Tongue (tissue), 1 donor: ENCODE measurements at regions not wholly inside any gene's neighbourhood (a gene's known extent, or its start where the extent isn't known, plus 50 kb on each side); places are given as distances from the start of the nearest gene placed in this dataset.

Experiments
- DNase-seq: peaks from one replicate; pipeline ENCODE4 v3.0.0-alpha.2; 2015

GRCh38 chr5:103953601-103954382 lies 391.2 kb upstream of the NUDT12 start:
- DNase-seq, result no peak

- no peak for DNase-seq
These were observed 389.2 kb upstream of the NUDT12 start for GRCh38 chr5:103951776-103952175.

GRCh38 chr5:103943230-103943629 lies 380.6 kb upstream of the NUDT12 start:
- peak; percentile 15 for DNase-seq

GRCh38 chr5:103942587-103943186 lies 380.1 kb upstream of the NUDT12 start:
- peak; percentile 25 for DNase-seq

GRCh38 chr5:103941596-103941995 lies 379.0 kb upstream of the NUDT12 start:
- no peak for DNase-seq

- peak; percentile 47 for DNase-seq
These were observed 375.6 kb upstream of the NUDT12 start for GRCh38 chr5:103938146-103938695.

- DNase-seq, result no peak
These were observed 366.9 kb upstream of the NUDT12 start for GRCh38 chr5:103929338-103930013.

GRCh38 chr5:103927739-103928138 lies 365.1 kb upstream of the NUDT12 start:
- no peak for DNase-seq

- no peak for DNase-seq
These were observed 361.1 kb upstream of the NUDT12 start for GRCh38 chr5:103923616-103924168.

GRCh38 chr5:103919506-103919905 lies 356.9 kb upstream of the NUDT12 start:
- DNase-seq, result no peak

GRCh38 chr5:103918668-103919367 lies 356.2 kb upstream of the NUDT12 start:
- peak; percentile 14 for DNase-seq

GRCh38 chr5:103915081-103915480 lies 352.5 kb upstream of the NUDT12 start:
- DNase-seq, result no peak

GRCh38 chr5:103910786-103911185 lies 348.2 kb upstream of the NUDT12 start:
- DNase-seq, result no peak

GRCh38 chr5:103910011-103910410 lies 347.4 kb upstream of the NUDT12 start:
- DNase-seq, result peak; percentile 18

- DNase-seq, result peak; percentile 14
These were observed 346.8 kb upstream of the NUDT12 start for GRCh38 chr5:103909391-103909790.

GRCh38 chr5:103908336-103909080 lies 345.9 kb upstream of the NUDT12 start:
- no peak for DNase-seq

GRCh38 chr5:103907001-103907400 lies 344.4 kb upstream of the NUDT12 start:
- no peak for DNase-seq

GRCh38 chr5:103904651-103905050 lies 342.1 kb upstream of the NUDT12 start:
- no peak for DNase-seq

GRCh38 chr5:103902893-103903292 lies 340.3 kb upstream of the NUDT12 start:
- DNase-seq, result no peak

- no peak for DNase-seq
These were observed 339.3 kb upstream of the NUDT12 start for GRCh38 chr5:103901885-103902284.

- no peak for DNase-seq
These were observed 334.0 kb upstream of the NUDT12 start for GRCh38 chr5:103896593-103896992.
